ENCODE measurements at regions not wholly inside any gene's neighbourhood (a gene's known extent, or its start where the extent isn't known, plus 50 kb on each side); places are given as distances from the start of the nearest gene placed in this dataset.
"Not testable (repeated sequence)": the region's sequence is repeated elsewhere in the genome, so short reads cannot be mapped to it uniquely, and the experiment has no call there.

DNA sequence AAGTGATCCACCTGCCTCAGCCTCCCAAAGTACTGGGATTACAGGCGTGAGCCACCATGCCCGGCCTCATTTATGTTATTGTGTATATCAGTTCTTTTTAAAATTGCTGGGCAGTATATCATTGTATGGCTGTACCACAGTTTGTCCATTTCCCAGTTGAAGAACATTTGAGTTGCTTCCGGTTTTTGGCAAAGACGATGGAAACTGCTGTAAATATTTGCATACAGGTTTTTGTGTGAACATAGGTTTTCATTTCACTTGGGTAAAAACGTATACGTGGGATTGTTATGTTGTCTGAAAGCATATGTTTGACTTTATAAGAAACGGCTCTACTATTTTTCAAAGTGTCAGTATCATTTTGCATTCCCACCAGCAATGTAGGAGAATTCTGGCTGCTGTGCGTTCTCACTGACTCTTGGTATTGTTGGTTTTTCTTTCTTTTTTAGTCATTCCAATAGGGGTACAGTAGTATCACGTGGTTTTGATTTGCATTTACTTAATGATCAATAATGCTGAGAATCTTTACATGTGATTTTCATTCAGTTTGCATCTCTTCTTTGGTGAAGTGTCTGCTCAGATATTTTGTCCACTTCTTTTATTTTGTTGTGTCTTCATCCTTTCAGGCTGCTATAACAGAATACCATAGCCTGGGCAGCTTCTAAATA lies 63.2 kb upstream of the GOT2 start:
- ChIA-PET CTCF (interaction anchor here (0.6 kb wide), 1 partner anchor 17 kb away, joined by 3 read pairs; no protein-coding TSS in a partner anchor), POLR2A (no interaction called here)

GRCh38 chr16:58793366-58793765 lies 59.2 kb upstream of the GOT2 start:
- ChIA-PET CTCF (no interaction called here), POLR2A (no interaction called here)

DNA sequence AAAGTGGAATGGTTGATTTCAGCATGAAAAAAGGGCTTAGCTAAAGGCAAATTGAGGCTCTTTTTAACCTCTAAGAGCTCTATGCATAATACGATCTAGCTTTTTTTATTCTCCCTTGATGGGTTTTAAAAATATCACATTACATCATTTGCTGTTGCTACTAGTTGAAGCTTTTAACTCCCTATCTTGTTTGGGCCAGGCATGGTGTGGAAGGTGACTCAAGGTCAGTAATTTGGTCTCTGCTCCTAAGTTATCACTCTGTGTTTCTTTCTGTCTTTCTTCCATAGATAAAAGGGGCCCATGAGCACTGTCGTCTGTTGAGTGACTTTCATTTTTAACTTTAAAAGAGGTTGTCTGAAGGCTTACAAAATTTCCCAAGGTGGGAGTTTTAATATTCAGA lies 58.1 kb upstream of the GOT2 start:
- CTCF ChIA-PET = no interaction called here
- POLR2A ChIA-PET = no interaction called here

DNA sequence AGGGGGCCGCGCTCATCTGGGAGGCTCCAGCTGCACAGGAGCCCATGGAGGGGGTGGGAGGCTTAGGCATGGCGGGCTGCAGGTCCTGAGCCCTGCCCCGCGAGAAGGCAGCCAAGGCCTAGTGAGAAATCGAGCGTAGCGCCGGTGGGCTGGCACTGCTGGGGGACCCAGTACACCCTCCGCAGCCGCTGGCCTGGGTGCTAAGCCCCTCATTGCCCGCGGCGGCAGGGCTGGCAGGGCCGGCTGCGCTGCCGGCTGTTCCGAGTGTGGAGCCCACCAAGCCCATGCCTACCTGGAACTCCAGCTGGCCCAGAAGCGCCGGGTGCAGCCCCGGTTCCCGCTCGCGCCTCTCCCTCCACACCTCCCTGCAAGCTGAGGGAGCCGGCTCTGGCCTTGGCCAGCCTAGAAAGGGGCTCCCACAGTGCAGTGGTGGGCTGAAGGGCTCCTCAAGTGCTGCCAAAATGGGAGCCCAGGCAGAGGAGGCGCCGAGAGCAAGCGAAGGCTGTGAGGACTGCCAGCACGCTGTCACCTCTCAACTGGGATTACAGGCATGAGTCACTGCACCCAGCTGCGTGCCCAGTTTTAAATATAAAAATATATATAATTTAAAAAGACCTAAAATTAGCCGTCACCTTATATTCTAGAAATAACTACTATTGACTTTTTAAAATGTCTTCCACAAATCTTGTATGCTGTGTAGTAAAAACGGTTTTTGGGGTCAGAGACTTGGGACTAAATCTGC lies 56.9 kb upstream of the GOT2 start:
- POLR2A ChIA-PET, CTCF ChIA-PET: not testable (repeated sequence)

DNA sequence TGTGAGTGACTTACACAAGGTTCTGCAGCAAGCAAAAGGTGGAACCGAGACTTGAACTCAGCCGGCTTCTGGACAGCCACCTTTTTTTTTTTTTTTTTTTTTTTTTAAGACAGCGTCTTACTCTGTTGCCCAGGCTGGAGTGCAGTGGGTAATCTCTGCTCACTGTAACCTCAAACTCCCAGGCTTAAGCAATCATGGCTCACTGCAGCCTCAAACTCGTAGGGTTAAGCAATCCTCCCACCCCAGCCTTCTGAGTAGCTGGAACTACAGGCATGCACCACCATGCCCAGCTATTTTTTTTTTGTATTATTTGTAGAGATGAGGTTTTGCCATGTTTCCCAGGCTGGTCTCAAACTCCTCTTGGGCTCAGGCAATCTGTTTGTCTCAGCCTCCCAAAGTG lies 55.2 kb upstream of the GOT2 start:
- CTCF ChIA-PET = no interaction called here

More for the DNA sequence above, 55.2 kb upstream of the GOT2 start:
- POLR2A ChIA-PET = no interaction called here

Measured in activated CD8-positive, alpha-beta memory T cell treated with anti-CD3 and anti-CD28 coated beads for 36 hours (primary cell).